Hippocampal formation (tissue), 2 donors: ENCODE measurements at regions not wholly inside any gene's neighbourhood (a gene's known extent, or its start where the extent isn't known, plus 50 kb on each side); places are given as distances from the start of the nearest gene placed in this dataset.
"Not testable (repeated sequence)": the region's sequence is repeated elsewhere in the genome, so short reads cannot be mapped to it uniquely, and the experiment has no call there.

Experiments used
- DNase-seq, 2 donors: peaks; one replicate each; lab custom pipeline; 2025; lab: John Stamatoyannopoulos, UW

- peak in 1 of 2 donors; percentile 35 for DNase-seq
Measured at GRCh38 chr2:8602809-8603208, 79.0 kb upstream of the ID2 start.

GRCh38 chr2:8603356-8603755, 78.5 kb upstream of the ID2 start:
- DNase-seq, result not testable (repeated sequence)

GRCh38 chr2:8604262-8604661, 77.6 kb upstream of the ID2 start:
- no peak for DNase-seq

- no peak for DNase-seq
Measured at GRCh38 chr2:8605351-8606065, 76.3 kb upstream of the ID2 start.

GRCh38 chr2:8606226-8606625, 75.6 kb upstream of the ID2 start:
- no peak for DNase-seq

- DNase-seq, result no peak
Measured at GRCh38 chr2:8606649-8607550, 75.0 kb upstream of the ID2 start.

- DNase-seq, result no peak
Measured at GRCh38 chr2:8607606-8608005, 74.2 kb upstream of the ID2 start.

- no peak for DNase-seq
Measured at GRCh38 chr2:8608411-8608954, 73.4 kb upstream of the ID2 start.

- no peak for DNase-seq
Measured at GRCh38 chr2:8609357-8609811, 72.5 kb upstream of the ID2 start.

GRCh38 chr2:8610775-8611174, 71.1 kb upstream of the ID2 start:
- not testable (repeated sequence) for DNase-seq

- no peak for DNase-seq
Measured at GRCh38 chr2:8611246-8611645, 70.6 kb upstream of the ID2 start.

- no peak for DNase-seq
Measured at GRCh38 chr2:8611700-8612099, 70.2 kb upstream of the ID2 start.

GRCh38 chr2:8612734-8613179, 69.1 kb upstream of the ID2 start:
- DNase-seq, result no peak

- DNase-seq, result not testable (repeated sequence)
Measured at GRCh38 chr2:8613207-8613999, 68.5 kb upstream of the ID2 start.

GRCh38 chr2:8614646-8615045, 67.2 kb upstream of the ID2 start:
- no peak for DNase-seq

GRCh38 chr2:8615252-8615575, 66.6 kb upstream of the ID2 start:
- no peak for DNase-seq

GRCh38 chr2:8615576-8616281, 66.1 kb upstream of the ID2 start:
- DNase-seq, result no peak

GRCh38 chr2:8617048-8617447, 64.8 kb upstream of the ID2 start:
- DNase-seq, result no peak

- no peak for DNase-seq
Measured at GRCh38 chr2:8617590-8617989, 64.3 kb upstream of the ID2 start.

- DNase-seq, result no peak
Measured at GRCh38 chr2:8619071-8619470, 62.8 kb upstream of the ID2 start.

- no peak for DNase-seq
Measured at GRCh38 chr2:8620611-8621382, 61.1 kb upstream of the ID2 start.
